HepG2 (cell line): ENCODE measurements at regions not wholly inside any gene's neighbourhood (a gene's known extent, or its start where the extent isn't known, plus 50 kb on each side); places are given as distances from the start of the nearest gene placed in this dataset.

Source experiments
- ATAC-seq: fragments of 200-7000 bp; cut with Tn5 transposase; 3 replicates; pipeline ENCODE4 v1.9.1; 2020; ENCODE audit warnings: mild to moderate bottlenecking, moderate library complexity
- BruUV-seq: library from RNA; stranded (reverse); fragments of 400-500 nt; replicated peaks from 2 replicates; lab custom pipeline; 2021; lab: Mats Ljungman, UMichigan
- CTCF ChIA-PET: fragments of 300-600 bp; formaldehyde crosslinking; extraction: SDS; loops from one replicate; lab custom pipeline; 2021; ENCODE audit warnings: low total read pairs, inconsistent platforms, low intra/inter-chr PET ratio; lab: Yijun Ruan, JAX
- POLR2A ChIA-PET: fragments of 350-600 bp; sonication (Branson Sonifier 250); formaldehyde crosslinking; loops from one replicate; lab custom pipeline; 2020; ENCODE audit warnings: antibody characterized with exemption, inconsistent platforms; lab: Yijun Ruan, JAX
- DNase-seq: peaks from one replicate; pipeline ENCODE4 v3.0.0-alpha.2; 2015; ENCODE audit warnings: low spot score
- FAIRE-seq: peaks from 3 replicates; lab custom pipeline; 2011; peaks lifted over from hg19 to GRCh38; lab: Jason Lieb, UNC
- H2AFZ ChIP-seq: one replicate; pipeline ENCODE4 v1.6.1; 2011; ENCODE audit warnings: low read length, inconsistent platforms
- H3K27ac ChIP-seq: fragments of 300-600 bp; 3 replicates; pipeline ENCODE4 v1.8.0; 2011; ENCODE audit warnings: mixed run types, mild to moderate bottlenecking, mixed read lengths, low read length, inconsistent platforms; ENCODE audit not compliant: insufficient read depth; ENCODE audit errors: extremely low read length
- H3K27me3 ChIP-seq, 2 experiments: fragments of 200-600 bp in 1 of 2; 2 replicates in 1 of 2; 3 replicates in 1 of 2; pipeline versions ENCODE4 v1.6.0 to v1.8.0; 2011; ENCODE audit warnings: low read length in 2 of 2, mild to moderate bottlenecking in 2 of 2, moderate library complexity in 2 of 2, inconsistent platforms in 1 of 2; ENCODE audit not compliant: insufficient read depth in 2 of 2, control insufficient read depth in 1 of 2
- H3K36me3 ChIP-seq, 2 experiments: fragments of 200-600 bp in 1 of 2; replicated peaks in 1 of 2; 2 replicates in 1 of 2; 3 replicates in 1 of 2; pipeline versions ENCODE4 v1.5.1 to v1.8.0; 2011; ENCODE audit warnings: low read length in 2 of 2, inconsistent platforms in 1 of 2; ENCODE audit not compliant: insufficient read depth in 2 of 2, control insufficient read depth in 1 of 2
- H3K4me1 ChIP-seq: 2 replicates; pipeline ENCODE4 v1.5.1; 2012; ENCODE audit warnings: low read length, inconsistent platforms; ENCODE audit not compliant: insufficient read depth
- H3K4me2 ChIP-seq: 2 replicates; pipeline ENCODE4 v1.6.0; 2011; ENCODE audit warnings: low read depth, low read length, inconsistent platforms
- H3K4me3 ChIP-seq, 3 experiments: fragments of 200-600 bp in 1 of 3; sonication (generic), shearing (Covaris generic) in 1 of 3; replicated peaks in 1 of 3; 2 replicates each; pipeline ENCODE4 v1.5.1; 2011 to 2016; ENCODE audit warnings: low read length in 3 of 3, inconsistent platforms in 2 of 3, low read depth in 2 of 3, mild to moderate bottlenecking in 2 of 3, control low read depth in 1 of 3, mixed read lengths in 1 of 3; ENCODE audit not compliant: insufficient read depth in 1 of 3
- H3K79me2 ChIP-seq: one replicate; pipeline ENCODE4 v1.6.1; 2011; ENCODE audit warnings: low read length, inconsistent platforms; ENCODE audit not compliant: insufficient read depth
- H3K9ac ChIP-seq: 2 replicates; pipeline ENCODE4 v1.6.0; 2011; ENCODE audit warnings: mild to moderate bottlenecking, low read depth, low read length, inconsistent platforms; ENCODE audit not compliant: insufficient read depth
- H3K9me3 ChIP-seq: 2 replicates; pipeline ENCODE4 v1.5.1; 2012; ENCODE audit warnings: mild to moderate bottlenecking, low read length
- H4K20me1 ChIP-seq: 2 replicates; pipeline ENCODE4 v1.6.0; 2011; ENCODE audit warnings: inconsistent platforms, mild to moderate bottlenecking, low read length, moderate library complexity; ENCODE audit not compliant: insufficient read depth
- DR1 ChIP-seq: sonication (generic); formaldehyde crosslinking; IDR thresholded peaks from 2 replicates; pipeline ENCODE4 v1.8.0; 2021; ENCODE audit warnings: mild to moderate bottlenecking, missing genetic modification reagents, inconsistent platforms
- FOXK1 ChIP-seq: sonication (generic); formaldehyde crosslinking; IDR thresholded peaks from 2 replicates; pipeline ENCODE4 v1.4.0; 2020; ENCODE audit warnings: low read depth, missing genetic modification reagents, borderline replicate concordance
- FUBP1 ChIP-seq: sonication (generic); formaldehyde crosslinking; IDR thresholded peaks from 2 replicates; pipeline ENCODE4 v1.5.1; 2020; ENCODE audit warnings: missing genetic modification reagents, mild to moderate bottlenecking, borderline replicate concordance
- GTF3A ChIP-seq: sonication (generic); formaldehyde crosslinking; conservative IDR thresholded peaks from 2 replicates; pipeline ENCODE4 v1.4.0; 2020; ENCODE audit warnings: mild to moderate bottlenecking, missing genetic modification reagents
- HNF4A ChIP-seq: sonication (generic); formaldehyde crosslinking; IDR thresholded peaks from 2 replicates; pipeline ENCODE4 v1.4.0; 2020; ENCODE audit warnings: missing genetic modification reagents
- MAFF ChIP-seq: IDR thresholded peaks from 2 replicates; pipeline ENCODE4 v1.6.1; 2011; ENCODE audit warnings: low read depth, low read length, improper control_type of control experiment
- PRDM15 ChIP-seq: sonication (generic); formaldehyde crosslinking; IDR thresholded peaks from 2 replicates; pipeline ENCODE4 v1.4.0; 2020; ENCODE audit warnings: missing genetic modification reagents
- ZBED4 ChIP-seq: sonication (generic); formaldehyde crosslinking; IDR thresholded peaks from 2 replicates; pipeline ENCODE4 v1.4.0; 2020; ENCODE audit warnings: missing genetic modification reagents, borderline replicate concordance
- ZBTB8A ChIP-seq: sonication (generic); formaldehyde crosslinking; IDR thresholded peaks from 2 replicates; pipeline ENCODE4 v1.4.0; 2020; ENCODE audit warnings: mild to moderate bottlenecking, low read depth, missing genetic modification reagents, borderline replicate concordance
- ZNF382 ChIP-seq: sonication (generic); formaldehyde crosslinking; IDR thresholded peaks from 2 replicates; pipeline ENCODE4 v1.5.0; 2020; ENCODE audit warnings: missing genetic modification reagents, mild to moderate bottlenecking, borderline replicate concordance
- ZNF543 ChIP-seq: sonication (generic); formaldehyde crosslinking; IDR thresholded peaks from 2 replicates; pipeline ENCODE4 v1.4.0; 2020; ENCODE audit warnings: mild to moderate bottlenecking, missing genetic modification reagents
- ZNF567 ChIP-seq: sonication (generic); formaldehyde crosslinking; IDR thresholded peaks from 2 replicates; pipeline ENCODE4 v1.8.1; 2023; ENCODE audit warnings: mild to moderate bottlenecking, missing genetic modification reagents, borderline replicate concordance
- ZNF678 ChIP-seq: sonication (generic); formaldehyde crosslinking; IDR thresholded peaks from 2 replicates; pipeline ENCODE4 v1.4.0; 2020; ENCODE audit warnings: mild to moderate bottlenecking, missing genetic modification reagents
- WGBS: methylation state at CpG from one replicate; pipeline ENCODE4 v1.1.6; 2017; ENCODE audit warnings: low lambda C conversion rate; 5-methylcytosine and 5-hydroxymethylcytosine counted together
- in situ Hi-C: cut with HindIII; loops from 2 replicates; pipeline ENCODE4 v1.10.0; 2017; ENCODE audit warnings: low pct_unique_long_range_greater_than_20kb; ENCODE audit not compliant: extremely low pct_ligation_motif_present
- intact Hi-C: fragments of 100-400 bp; cut with micrococcal nuclease; formaldehyde crosslinking; loops from one replicate; pipeline ENCODE4 v1.10.0; 2022; ENCODE audit not compliant: unreplicated experiment
- TF ChIP-seq, protein P1 (sequence below): sonication (generic); formaldehyde crosslinking; IDR thresholded peaks from 2 replicates; pipeline ENCODE4 v1.9.0; 2021; ENCODE audit warnings: missing genetic modification reagents, mild to moderate bottlenecking, borderline replicate concordance

GRCh38 chr3:30084316-30084715 is 522.1 kb upstream of the TGFBR2 start:
- no peak overlapping the region for H3K4me3 ChIP-seq
- intact Hi-C loops (no loop called here), in situ Hi-C loops (no loop called here)
- H3K79me2 ChIP-seq, result no peaks in the 10 kb centered on the region
- no peaks in the 10 kb centered on the region for H4K20me1 ChIP-seq
- DNase-seq (no peak), FAIRE-seq (no peak), ATAC-seq (no peak)
- no peak overlapping the region for H3K9ac ChIP-seq
- H3K9me3 ChIP-seq, result no peaks in the 10 kb centered on the region
- no peak overlapping the region for H3K27ac ChIP-seq
- H3K27me3 ChIP-seq, result no peaks in the 10 kb centered on the region
- H3K4me2 ChIP-seq, result no peak overlapping the region
- H3K4me1 ChIP-seq, result peaks cover 39% of the 10 kb centered on the region
- no peaks in the 10 kb centered on the region for H3K36me3 ChIP-seq
- 90% methylated on average over 5 of the region's 5 CpGs for WGBS
- H2AFZ ChIP-seq, result no peak overlapping the region
- BruUV-seq, result no TSS peak
- ChIA-PET POLR2A (no interaction called here), CTCF (no interaction called here)
- TF ChIP-seq ZNF382 (CRISPR knock-in tag) (no peak), ZBTB8A (CRISPR knock-in tag) (no peak), DR1 (CRISPR knock-in tag) (no peak), GTF3A (CRISPR knock-in tag) (no peak), FUBP1 (CRISPR knock-in tag) (no peak), PRDM15 (CRISPR knock-in tag) (no peak), ZNF543 (CRISPR knock-in tag) (no peak), MAFF (no peak), ZBED4 (CRISPR knock-in tag) (no peak), ZNF567 (CRISPR knock-in tag) (no peak), FOXK1 (CRISPR knock-in tag) (no peak), ZNF678 (CRISPR knock-in tag) (no peak), HNF4A (CRISPR knock-in tag) (no peak)
- TF ChIP-seq, protein P1, sequence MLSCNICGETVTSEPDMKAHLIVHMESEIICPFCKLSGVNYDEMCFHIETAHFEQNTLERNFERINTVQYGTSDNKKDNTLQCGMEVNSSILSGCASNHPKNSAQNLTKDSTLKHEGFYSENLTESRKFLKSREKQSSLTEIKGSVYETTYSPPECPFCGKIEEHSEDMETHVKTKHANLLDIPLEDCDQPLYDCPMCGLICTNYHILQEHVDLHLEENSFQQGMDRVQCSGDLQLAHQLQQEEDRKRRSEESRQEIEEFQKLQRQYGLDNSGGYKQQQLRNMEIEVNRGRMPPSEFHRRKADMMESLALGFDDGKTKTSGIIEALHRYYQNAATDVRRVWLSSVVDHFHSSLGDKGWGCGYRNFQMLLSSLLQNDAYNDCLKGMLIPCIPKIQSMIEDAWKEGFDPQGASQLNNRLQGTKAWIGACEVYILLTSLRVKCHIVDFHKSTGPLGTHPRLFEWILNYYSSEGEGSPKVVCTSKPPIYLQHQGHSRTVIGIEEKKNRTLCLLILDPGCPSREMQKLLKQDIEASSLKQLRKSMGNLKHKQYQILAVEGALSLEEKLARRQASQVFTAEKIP (CRISPR knock-in tag), result no peak
